ENCODE measurements at regions not wholly inside any gene's neighbourhood (a gene's known extent, or its start where the extent isn't known, plus 50 kb on each side); places are given as distances from the start of the nearest gene placed in this dataset.

GRCh38 chr15:88312941-88313579 lies 56.5 kb upstream of the NTRK3 start:
- no peak for TF ChIP-seq OSR1 (CRISPR knock-in tag; IDR thresholded peaks at IDR 0.05)
- TF ChIP-seq, protein P1, sequence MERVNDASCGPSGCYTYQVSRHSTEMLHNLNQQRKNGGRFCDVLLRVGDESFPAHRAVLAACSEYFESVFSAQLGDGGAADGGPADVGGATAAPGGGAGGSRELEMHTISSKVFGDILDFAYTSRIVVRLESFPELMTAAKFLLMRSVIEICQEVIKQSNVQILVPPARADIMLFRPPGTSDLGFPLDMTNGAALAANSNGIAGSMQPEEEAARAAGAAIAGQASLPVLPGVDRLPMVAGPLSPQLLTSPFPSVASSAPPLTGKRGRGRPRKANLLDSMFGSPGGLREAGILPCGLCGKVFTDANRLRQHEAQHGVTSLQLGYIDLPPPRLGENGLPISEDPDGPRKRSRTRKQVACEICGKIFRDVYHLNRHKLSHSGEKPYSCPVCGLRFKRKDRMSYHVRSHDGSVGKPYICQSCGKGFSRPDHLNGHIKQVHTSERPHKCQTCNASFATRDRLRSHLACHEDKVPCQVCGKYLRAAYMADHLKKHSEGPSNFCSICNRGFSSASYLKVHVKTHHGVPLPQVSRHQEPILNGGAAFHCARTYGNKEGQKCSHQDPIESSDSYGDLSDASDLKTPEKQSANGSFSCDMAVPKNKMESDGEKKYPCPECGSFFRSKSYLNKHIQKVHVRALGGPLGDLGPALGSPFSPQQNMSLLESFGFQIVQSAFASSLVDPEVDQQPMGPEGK (CRISPR knock-in tag; IDR thresholded peaks at IDR 0.05; ENCODE audit: borderline replicate concordance): no peak
- TF ChIP-seq TSHZ2 (CRISPR knock-in tag; IDR thresholded peaks at IDR 0.05): no peak
- TF ChIP-seq RARB (CRISPR knock-in tag; IDR thresholded peaks at IDR 0.05): no peak
- TF ChIP-seq ZFP30 (CRISPR knock-in tag; IDR thresholded peaks at IDR 0.05): no peak
- TF ChIP-seq ZFP3 (CRISPR knock-in tag; IDR thresholded peaks at IDR 0.05): no peak
- TF ChIP-seq SNAI2 (CRISPR knock-in tag; IDR thresholded peaks at IDR 0.05): no peak
- TF ChIP-seq ZNF8 (CRISPR knock-in tag; IDR thresholded peaks at IDR 0.05): no peak
- no peak for TF ChIP-seq ESRRG (CRISPR knock-in tag; IDR thresholded peaks at IDR 0.05)
- no peak for TF ChIP-seq CREB5 (CRISPR knock-in tag; IDR thresholded peaks at IDR 0.05; ENCODE audit: low read depth)
- TF ChIP-seq TCF4 (CRISPR knock-in tag; IDR thresholded peaks at IDR 0.05; ENCODE audit: borderline replicate concordance): no peak

Data from SK-N-SH treated with all-trans-retinoic acid at 6 μM for 48 hours (cell line).